GM21390 (cell line): ENCODE measurements at regions not wholly inside any gene's neighbourhood (a gene's known extent, or its start where the extent isn't known, plus 50 kb on each side); places are given as distances from the start of the nearest gene placed in this dataset.

ENCODE experiments used
- ATAC-seq: cut with Tn5 transposase; IDR thresholded peaks from one replicate; pipeline ENCODE4 v1.9.1; 2021; ENCODE audit not compliant: unreplicated experiment

GRCh38 chr5:32984851-32985610, 273.9 kb downstream of the NPR3 start:
- ATAC-seq = no peak

GRCh38 chr5:32989815-32990214, 278.7 kb downstream of the NPR3 start:
- no peak for ATAC-seq

DNA sequence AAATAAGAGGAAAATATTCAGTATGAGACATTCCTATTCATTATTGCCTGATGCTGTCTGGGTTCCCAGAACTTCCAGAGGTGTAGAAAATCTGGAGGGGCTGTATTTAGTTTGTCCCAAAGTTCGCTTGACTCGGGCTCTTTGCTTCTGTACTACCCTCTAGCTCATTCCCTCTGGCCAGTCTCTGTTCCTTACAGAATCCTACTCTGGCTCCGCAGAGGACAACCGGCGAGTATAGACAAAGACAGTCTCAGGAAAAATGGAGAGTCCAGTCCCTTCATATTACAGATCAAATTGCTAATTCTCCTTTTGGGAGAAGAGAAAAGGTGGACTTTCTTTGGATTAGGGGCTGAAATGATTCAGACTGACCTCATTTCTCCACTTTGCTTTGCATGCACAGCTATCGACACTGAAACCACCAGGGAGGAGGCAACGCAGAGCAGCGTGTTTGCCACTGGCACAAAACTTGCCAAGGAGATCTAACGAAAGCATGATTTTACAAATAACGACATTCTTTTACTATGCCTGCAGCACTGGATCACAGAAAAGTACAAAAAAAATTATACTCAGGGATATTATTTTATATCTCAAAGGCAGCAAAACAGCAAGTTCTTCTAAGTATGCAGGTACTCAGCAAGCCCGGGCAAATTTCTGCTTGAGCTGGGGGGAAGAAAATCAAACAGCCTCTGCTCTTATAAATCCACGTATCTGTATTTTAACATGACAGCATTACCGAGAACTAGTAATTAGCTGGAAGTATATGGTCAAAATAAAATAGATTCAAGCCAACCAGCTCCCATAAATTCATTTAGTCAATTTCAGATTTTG, 279.7 kb downstream of the NPR3 start:
- ATAC-seq = no peak

DNA sequence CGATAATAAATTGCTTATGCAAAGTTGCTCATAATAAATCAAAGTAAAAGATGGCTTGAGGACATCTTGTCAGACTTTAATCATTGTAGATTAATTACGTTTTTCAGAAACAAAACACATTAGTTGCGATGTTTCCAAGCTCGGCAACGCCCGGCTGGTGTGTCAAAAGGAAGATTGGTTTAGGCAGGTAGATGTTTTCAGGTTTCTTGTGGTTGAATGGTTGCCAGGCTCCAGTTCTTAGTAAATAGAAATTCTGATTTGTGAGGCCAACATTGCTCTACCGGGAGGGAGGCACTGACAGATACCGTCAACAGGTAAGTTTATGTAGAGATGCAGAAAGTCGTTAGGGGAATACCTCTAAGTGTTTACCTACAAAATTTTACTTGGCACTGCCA, 280.3 kb downstream of the NPR3 start:
- no peak for ATAC-seq

GRCh38 chr5:32996336-32996735, 285.2 kb downstream of the NPR3 start:
- ATAC-seq = no peak

DNA sequence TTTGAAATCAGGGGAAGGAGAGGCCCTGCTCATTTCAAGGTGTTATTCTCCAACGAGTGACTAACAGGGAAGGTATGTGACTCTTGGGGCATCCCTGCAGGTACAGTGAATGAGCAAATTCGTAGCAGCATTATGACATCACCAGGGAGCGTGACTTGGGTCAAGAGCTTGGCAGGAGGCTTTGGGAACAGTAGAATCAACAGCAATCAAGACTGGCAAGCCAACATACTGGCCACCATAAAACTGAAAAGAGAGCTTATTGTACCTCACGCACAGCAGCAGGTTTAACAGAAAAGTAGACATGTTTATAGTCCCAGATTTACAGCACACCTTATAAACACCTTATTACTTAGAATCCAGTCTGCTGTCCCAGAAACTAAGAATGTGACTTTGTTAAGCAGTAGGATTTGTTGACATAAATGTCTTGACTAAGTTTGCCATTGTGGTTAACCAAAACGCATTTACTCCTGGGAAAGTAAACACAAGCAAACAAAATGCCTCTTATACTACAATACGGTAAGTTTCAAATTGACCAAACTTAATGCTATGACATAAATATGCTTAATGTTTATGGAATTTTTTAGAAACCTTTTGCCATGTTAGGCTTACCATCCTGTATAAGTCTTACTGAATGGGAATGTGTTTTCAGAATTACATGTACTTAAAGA, 297.8 kb downstream of the NPR3 start:
- no peak for ATAC-seq

- ATAC-seq = no peak
Measured at GRCh38 chr5:33010846-33011245, 299.7 kb downstream of the NPR3 start.

DNA sequence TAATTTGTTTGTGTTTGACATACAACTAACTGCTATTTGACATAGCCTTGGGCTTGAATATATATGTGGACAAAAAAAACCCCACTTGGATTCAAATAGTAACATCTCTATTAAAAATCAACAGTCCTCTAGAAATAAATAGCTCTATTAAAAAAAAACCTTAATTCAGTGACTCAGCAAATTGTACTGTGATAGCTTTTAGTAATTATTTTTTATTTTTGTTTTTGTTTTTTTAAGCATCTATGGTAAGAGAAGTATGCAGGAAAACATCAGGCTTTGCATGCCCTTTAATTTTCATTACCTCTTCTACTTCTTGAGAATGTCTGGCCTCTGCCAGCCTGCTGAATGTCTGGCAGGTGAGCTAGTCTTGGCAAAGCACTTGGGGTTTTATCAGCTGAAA, 300.7 kb downstream of the NPR3 start:
- no peak for ATAC-seq

GRCh38 chr5:33023649-33024048, 312.5 kb downstream of the NPR3 start:
- ATAC-seq = no peak

DNA sequence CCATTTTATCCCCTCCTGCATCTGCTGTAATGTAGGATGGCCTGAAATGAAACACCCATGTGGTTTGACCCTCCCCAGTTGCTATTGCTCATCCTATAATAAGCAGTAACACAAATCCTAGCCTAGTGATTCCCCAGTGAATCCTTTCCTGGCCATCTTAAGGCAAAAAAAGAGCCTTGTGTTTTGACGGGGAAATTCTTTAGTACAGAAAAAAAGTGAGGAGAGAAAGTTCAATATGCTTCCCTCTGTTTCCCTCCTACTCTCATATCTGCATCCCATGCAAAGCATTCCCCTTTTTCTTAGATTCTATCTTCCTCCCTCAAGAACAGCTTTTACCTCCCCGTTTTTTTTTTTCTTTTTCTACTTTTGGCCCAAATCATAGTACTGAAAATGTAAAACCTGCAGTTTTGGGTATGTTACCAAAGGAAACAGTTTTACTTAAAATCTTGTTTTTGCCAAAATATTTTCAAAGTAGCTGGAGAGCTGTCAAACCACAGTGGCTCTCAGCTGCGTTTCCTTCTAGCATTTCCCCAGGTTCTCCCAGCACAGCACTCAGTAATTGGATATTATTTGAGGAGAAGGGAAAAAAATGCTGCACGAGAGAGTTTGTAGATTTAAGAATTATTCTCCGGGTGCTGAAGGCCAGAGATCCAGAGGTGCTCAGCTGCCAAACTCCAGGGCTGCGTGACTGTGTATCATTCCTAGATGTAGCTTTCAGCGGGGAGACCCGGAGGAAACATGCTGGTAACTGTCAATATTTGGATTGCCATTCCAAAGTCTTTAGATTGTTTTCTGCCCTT, 321.4 kb downstream of the NPR3 start:
- no peak for ATAC-seq

DNA sequence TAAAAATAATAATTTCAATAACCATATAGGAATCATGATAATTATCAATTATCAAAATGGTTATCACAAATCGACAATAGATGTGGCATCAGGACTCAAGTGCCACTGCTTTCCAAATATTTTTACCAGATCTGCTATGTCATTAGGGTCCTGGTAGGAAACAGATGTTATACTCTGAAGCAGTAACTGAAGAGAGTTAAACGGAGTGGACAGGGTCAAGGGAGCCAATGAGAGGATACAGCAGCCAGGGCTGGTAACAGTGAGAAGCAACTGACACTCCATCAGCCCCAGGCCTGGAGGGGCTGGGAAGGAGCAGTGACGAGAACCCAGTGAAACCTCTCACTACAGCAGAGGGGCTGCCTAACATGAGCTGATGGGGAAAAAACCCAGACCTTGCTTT, 322.4 kb downstream of the NPR3 start:
- no peak for ATAC-seq

- ATAC-seq = no peak
Measured at GRCh38 chr5:33034777-33035176, 323.7 kb downstream of the NPR3 start.

GRCh38 chr5:33035851-33036527, 324.9 kb downstream of the NPR3 start:
- ATAC-seq = no peak

DNA sequence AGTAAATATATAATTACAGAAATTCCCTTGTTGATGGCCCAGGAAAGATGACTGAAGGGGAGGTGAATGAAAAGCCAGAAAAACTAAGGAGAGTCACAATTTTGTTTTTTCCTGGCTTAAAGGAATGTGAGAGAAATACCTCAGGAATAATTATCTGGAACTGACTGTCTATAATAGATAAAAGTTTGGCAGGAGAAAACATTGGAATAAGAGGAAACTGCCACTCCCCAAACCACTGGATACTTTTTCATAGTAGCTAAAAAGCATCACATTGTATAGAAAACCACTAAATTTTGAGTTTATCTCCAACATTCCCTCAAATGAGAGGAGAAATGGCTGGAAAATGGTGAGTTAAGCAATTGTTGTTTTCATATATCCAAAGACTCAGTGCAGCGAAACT, 326.0 kb downstream of the NPR3 start:
- ATAC-seq = no peak

DNA sequence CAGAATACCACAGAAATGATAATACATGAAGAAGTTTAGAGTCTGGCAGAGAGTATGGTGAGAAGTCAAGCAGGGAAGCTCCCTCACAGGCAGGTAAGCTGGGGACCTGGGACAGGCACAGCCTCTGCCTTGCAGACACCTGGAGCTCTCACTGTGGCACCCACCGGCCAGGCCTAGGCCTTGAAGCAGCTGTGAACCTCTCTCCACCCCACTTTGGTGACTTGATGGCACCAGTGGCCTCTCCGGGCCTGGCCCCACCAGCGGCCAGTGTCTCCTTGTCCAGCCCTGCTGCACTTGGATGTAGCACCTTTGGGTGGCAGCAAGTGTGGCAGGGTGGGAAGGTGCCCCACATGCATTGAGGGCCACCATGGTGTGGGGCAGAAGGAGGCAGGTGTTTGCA, 330.5 kb downstream of the NPR3 start:
- ATAC-seq = no peak

DNA sequence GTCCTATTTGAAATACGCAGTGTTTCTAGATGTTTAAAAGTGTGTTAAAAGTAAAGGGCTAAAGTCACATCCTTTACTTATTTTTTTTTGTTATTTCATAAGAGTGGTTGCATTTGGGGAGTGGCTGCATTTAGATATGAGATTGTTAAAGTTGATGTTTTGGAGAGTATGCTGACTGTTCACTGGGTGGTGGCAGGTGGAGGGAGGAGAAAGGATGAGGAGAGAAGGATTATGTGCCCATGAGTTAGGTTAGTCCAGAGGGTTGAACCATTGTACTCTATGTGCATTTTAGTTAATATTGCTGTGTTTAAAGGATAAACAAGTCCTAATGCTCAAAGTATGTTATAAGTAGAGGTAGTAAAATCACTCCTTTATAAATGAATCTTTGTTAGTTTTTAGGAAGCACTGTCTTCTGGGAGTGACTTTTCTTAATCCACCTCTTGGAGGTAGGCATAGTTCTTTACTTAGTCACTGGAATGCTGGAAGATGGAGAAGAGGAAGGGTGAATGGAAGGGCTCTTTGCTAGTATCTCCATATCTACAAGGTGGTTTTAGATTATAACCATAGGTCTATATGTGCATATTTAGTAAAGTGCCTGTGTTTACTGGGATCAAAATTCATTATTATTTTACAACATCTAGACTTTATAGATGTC, 332.3 kb downstream of the NPR3 start:
- ATAC-seq = no peak

DNA sequence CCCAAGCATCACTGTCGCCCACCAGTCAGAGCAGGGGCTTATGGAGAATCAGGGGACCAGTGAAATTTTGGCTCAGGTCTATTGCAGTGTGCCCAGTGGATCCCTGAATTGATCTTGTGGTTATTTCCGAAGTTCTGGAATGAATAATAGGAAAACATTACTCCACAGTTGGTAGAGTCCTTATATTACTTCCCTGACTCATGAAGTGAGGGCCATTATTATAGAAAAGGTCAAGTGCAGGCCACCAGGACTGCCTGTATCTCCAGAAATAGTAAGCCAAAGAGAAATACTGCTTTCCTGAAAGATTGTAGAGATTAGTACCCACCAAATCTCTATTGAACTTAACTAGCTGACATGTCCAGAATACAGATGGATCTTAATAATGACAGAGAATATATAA, 335.0 kb downstream of the NPR3 start:
- no peak for ATAC-seq

GRCh38 chr5:33048315-33048714, 337.2 kb downstream of the NPR3 start:
- ATAC-seq = no peak

DNA sequence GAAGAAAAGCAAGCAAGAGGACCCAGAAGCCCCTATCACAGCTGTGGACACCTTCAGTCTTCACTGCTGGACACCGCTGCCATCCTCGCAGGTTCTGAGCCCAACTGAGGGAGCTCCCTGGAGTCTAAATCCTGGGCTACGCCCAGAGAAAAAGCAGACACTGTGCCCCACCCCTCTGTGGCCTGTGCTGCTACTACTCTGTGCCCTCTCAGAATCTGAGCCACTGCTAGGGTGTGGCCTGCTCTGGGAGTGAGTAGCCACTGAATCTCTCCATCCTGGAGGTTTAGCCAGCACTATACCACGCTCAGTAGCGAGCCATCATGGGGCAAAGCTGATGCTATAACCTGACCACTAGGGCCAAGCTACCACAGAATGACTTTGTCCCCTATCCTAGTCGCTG, 338.2 kb downstream of the NPR3 start:
- no peak for ATAC-seq

- ATAC-seq = no peak
Measured at GRCh38 chr5:33049842-33050241, 338.7 kb downstream of the NPR3 start.
